RCC 7860 (cell line): ENCODE measurements at regions not wholly inside any gene's neighbourhood (a gene's known extent, or its start where the extent isn't known, plus 50 kb on each side); places are given as distances from the start of the nearest gene placed in this dataset.
"Not testable (repeated sequence)": the region's sequence is repeated elsewhere in the genome, so short reads cannot be mapped to it uniquely, and the experiment has no call there.

Experiments used
- DNase-seq: peaks from one replicate; pipeline ENCODE4 v3.0.0-alpha.2; 2015; ENCODE audit warnings: low spot score
- FAIRE-seq: peaks from 2 replicates; lab custom pipeline; 2012; peaks lifted over from hg19 to GRCh38; lab: Jason Lieb, UNC

- FAIRE-seq (no peak), DNase-seq (no peak)
These were observed 173.6 kb downstream of the NDFIP2 start for GRCh38 chr13:79654520-79654919.

GRCh38 chr13:79650688-79651087 lies 169.7 kb downstream of the NDFIP2 start:
- FAIRE-seq, result no peak
- DNase-seq, result no peak

GRCh38 chr13:79648191-79648590 lies 167.2 kb downstream of the NDFIP2 start:
- DNase-seq (no peak), FAIRE-seq (no peak)

GRCh38 chr13:79647533-79647932 lies 166.6 kb downstream of the NDFIP2 start:
- no peak for FAIRE-seq
- DNase-seq, result no peak

GRCh38 chr13:79646880-79647279 lies 165.9 kb downstream of the NDFIP2 start:
- no peak for DNase-seq
- no peak for FAIRE-seq

- DNase-seq (no peak), FAIRE-seq (no peak)
These were observed 164.6 kb downstream of the NDFIP2 start for GRCh38 chr13:79645569-79645968.

- DNase-seq (no peak), FAIRE-seq (no peak)
These were observed 161.6 kb downstream of the NDFIP2 start for GRCh38 chr13:79642596-79642995.

- FAIRE-seq (no peak), DNase-seq (no peak)
These were observed 156.3 kb downstream of the NDFIP2 start for GRCh38 chr13:79637133-79637763.

- no peak for DNase-seq
- no peak for FAIRE-seq
These were observed 150.2 kb downstream of the NDFIP2 start for GRCh38 chr13:79631051-79631659.

GRCh38 chr13:79628463-79628862 lies 147.5 kb downstream of the NDFIP2 start:
- FAIRE-seq (no peak), DNase-seq (no peak)

- DNase-seq, result no peak
These were observed 146.0 kb downstream of the NDFIP2 start for GRCh38 chr13:79626924-79627323.

GRCh38 chr13:79625517-79625916 lies 144.6 kb downstream of the NDFIP2 start:
- FAIRE-seq (no peak), DNase-seq (no peak)

More at GRCh38 chr13:79626924-79627323, 146.0 kb downstream of the NDFIP2 start:
- FAIRE-seq, result no peak

- no peak for FAIRE-seq
- no peak for DNase-seq
These were observed 140.9 kb downstream of the NDFIP2 start for GRCh38 chr13:79621902-79622301.

GRCh38 chr13:79621449-79621848 lies 140.5 kb downstream of the NDFIP2 start:
- FAIRE-seq (no peak), DNase-seq (no peak)

- DNase-seq (no peak), FAIRE-seq (no peak)
These were observed 133.4 kb downstream of the NDFIP2 start for GRCh38 chr13:79614250-79614918.

GRCh38 chr13:79612604-79613003 lies 131.6 kb downstream of the NDFIP2 start:
- no peak for FAIRE-seq
- DNase-seq, result no peak

GRCh38 chr13:79607895-79608294 lies 126.9 kb downstream of the NDFIP2 start:
- not testable (repeated sequence) for FAIRE-seq, DNase-seq
